ENCODE measurements at regions not wholly inside any gene's neighbourhood (a gene's known extent, or its start where the extent isn't known, plus 50 kb on each side); places are given as distances from the start of the nearest gene placed in this dataset.

- Histone ChIP-seq H3K36me3 (ENCODE audit: control insufficient read depth, insufficient read depth, low read length, severe bottlenecking) (peaks cover 15% of the 10 kb centered on the region), H3K4me3 (ENCODE audit: low read length) (no peak overlapping the region), H3K9ac (ENCODE audit: low read length) (no peak overlapping the region), H3K27me3 (replicated peaks; ENCODE audit: control insufficient read depth, insufficient read depth, low read length) (no peaks in the 10 kb centered on the region), H3K9me3 (ENCODE audit: control insufficient read depth, low read length) (no peaks in the 10 kb centered on the region), H3K4me1 (ENCODE audit: control insufficient read depth, insufficient read depth, low read length) (peaks cover 14% of the 10 kb centered on the region)
- DNase-seq (ENCODE audit: low read depth): no peak
These were observed 135.9 kb downstream of the KATNIP start for GRCh38 chr16:27685807-27686206.

DNA sequence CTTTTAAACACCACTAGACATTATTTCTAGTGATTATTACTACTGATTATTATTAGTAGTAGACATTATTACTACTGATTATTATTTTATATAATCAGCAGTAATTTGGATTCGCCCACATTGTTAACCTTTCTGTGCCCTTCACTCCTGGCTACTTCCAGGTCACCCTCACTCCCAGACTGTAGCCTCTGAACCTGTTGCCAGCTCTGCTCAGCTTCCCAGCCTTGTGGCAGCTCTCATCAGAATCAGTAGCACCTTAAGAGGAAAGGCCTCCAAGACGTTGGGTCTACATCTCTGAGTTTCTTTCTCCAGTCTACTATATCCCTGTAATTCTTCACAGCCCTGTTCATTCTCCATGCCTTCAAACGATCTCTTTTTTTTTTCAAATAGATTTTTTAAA is 137.0 kb downstream of the KATNIP start:
- H3K4me3 ChIP-seq (ENCODE audit: low read length): no peak overlapping the region
- no peaks in the 10 kb centered on the region for H3K27me3 ChIP-seq (replicated peaks; ENCODE audit: control insufficient read depth, insufficient read depth, low read length)
- peaks cover 12% of the 10 kb centered on the region for H3K36me3 ChIP-seq (ENCODE audit: control insufficient read depth, insufficient read depth, low read length, severe bottlenecking)
- no peaks in the 10 kb centered on the region for H3K9me3 ChIP-seq (ENCODE audit: control insufficient read depth, low read length)
- H3K9ac ChIP-seq (ENCODE audit: low read length): no peak overlapping the region
- no peak for DNase-seq (ENCODE audit: low read depth)
- H3K4me1 ChIP-seq (ENCODE audit: control insufficient read depth, insufficient read depth, low read length): peaks cover 14% of the 10 kb centered on the region

GRCh38 chr16:27687605-27688004 is 137.7 kb downstream of the KATNIP start:
- no peaks in the 10 kb centered on the region for H3K27me3 ChIP-seq (replicated peaks; ENCODE audit: control insufficient read depth, insufficient read depth, low read length)
- no peak for DNase-seq (ENCODE audit: low read depth)
- no peaks in the 10 kb centered on the region for H3K9me3 ChIP-seq (ENCODE audit: control insufficient read depth, low read length)
- no peak overlapping the region for H3K9ac ChIP-seq (ENCODE audit: low read length)
- peaks cover 6% of the 10 kb centered on the region for H3K36me3 ChIP-seq (ENCODE audit: control insufficient read depth, insufficient read depth, low read length, severe bottlenecking)
- peaks cover 14% of the 10 kb centered on the region for H3K4me1 ChIP-seq (ENCODE audit: control insufficient read depth, insufficient read depth, low read length)
- H3K4me3 ChIP-seq (ENCODE audit: low read length): no peak overlapping the region

- Histone ChIP-seq H3K9ac (ENCODE audit: low read length) (no peak overlapping the region), H3K4me1 (ENCODE audit: control insufficient read depth, insufficient read depth, low read length) (peaks cover 14% of the 10 kb centered on the region), H3K27me3 (replicated peaks; ENCODE audit: control insufficient read depth, insufficient read depth, low read length) (no peaks in the 10 kb centered on the region), H3K36me3 (ENCODE audit: control insufficient read depth, insufficient read depth, low read length, severe bottlenecking) (no peaks in the 10 kb centered on the region), H3K9me3 (ENCODE audit: control insufficient read depth, low read length) (no peaks in the 10 kb centered on the region), H3K4me3 (ENCODE audit: low read length) (no peak overlapping the region)
- DNase-seq (ENCODE audit: low read depth): no peak
These were observed 139.8 kb downstream of the KATNIP start for GRCh38 chr16:27689711-27690110.

DNA sequence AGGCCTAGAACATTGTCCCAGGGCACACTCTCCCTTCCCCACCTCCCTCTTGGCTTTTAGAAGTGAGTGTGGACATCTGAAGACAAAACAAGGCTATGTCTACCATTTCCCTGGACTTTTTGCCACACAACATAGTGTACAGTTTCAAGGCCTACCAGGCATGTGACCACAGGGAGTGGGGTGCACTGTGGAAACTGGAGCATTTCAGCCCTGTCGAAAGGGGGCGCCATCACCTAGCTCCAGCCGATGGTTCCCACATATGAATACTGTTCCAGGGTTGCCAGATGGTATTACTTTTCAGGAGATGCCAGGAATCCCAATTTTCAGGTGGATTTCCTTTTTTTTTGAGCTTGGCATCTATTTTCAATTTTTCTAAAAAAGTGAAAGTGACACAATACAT is 140.7 kb downstream of the KATNIP start:
- H3K27me3 ChIP-seq (replicated peaks; ENCODE audit: control insufficient read depth, insufficient read depth, low read length): no peaks in the 10 kb centered on the region
- no peaks in the 10 kb centered on the region for H3K9me3 ChIP-seq (ENCODE audit: control insufficient read depth, low read length)
- H3K36me3 ChIP-seq (ENCODE audit: control insufficient read depth, insufficient read depth, low read length, severe bottlenecking): no peaks in the 10 kb centered on the region
- no peak for DNase-seq (ENCODE audit: low read depth)
- H3K9ac ChIP-seq (ENCODE audit: low read length): no peak overlapping the region
- H3K4me3 ChIP-seq (ENCODE audit: low read length): no peak overlapping the region
- H3K4me1 ChIP-seq (ENCODE audit: control insufficient read depth, insufficient read depth, low read length): peaks cover 11% of the 10 kb centered on the region

GRCh38 chr16:27691721-27692120 is 141.8 kb downstream of the KATNIP start:
- Histone ChIP-seq H3K9ac (ENCODE audit: low read length) (no peak overlapping the region), H3K36me3 (ENCODE audit: control insufficient read depth, insufficient read depth, low read length, severe bottlenecking) (no peaks in the 10 kb centered on the region), H3K27me3 (replicated peaks; ENCODE audit: control insufficient read depth, insufficient read depth, low read length) (no peaks in the 10 kb centered on the region), H3K4me1 (ENCODE audit: control insufficient read depth, insufficient read depth, low read length) (peaks cover 8% of the 10 kb centered on the region), H3K9me3 (ENCODE audit: control insufficient read depth, low read length) (no peaks in the 10 kb centered on the region), H3K4me3 (ENCODE audit: low read length) (no peak overlapping the region)
- no peak for DNase-seq (ENCODE audit: low read depth)

DNA sequence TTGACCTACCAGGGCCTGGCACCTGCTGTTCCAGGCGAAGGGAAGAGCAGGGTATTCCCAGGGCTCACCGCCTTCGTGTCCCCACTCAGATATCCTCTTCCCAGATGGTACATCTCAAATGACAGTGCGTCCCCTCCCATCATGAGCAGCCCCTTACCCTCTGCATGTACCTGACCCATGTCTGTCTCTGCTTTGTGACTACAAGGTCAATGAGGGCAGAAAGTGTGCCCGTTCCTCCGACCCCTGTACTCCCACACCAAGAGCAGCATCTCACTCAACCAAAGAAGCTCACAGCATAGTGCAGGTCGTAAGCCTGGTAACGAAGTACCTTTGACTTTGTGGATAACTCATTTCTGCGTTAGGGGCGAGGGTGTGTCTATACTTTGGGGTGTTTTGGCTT is 142.6 kb downstream of the KATNIP start:
- no peak overlapping the region for H3K9ac ChIP-seq (ENCODE audit: low read length)
- peaks cover 4% of the 10 kb centered on the region for H3K4me1 ChIP-seq (ENCODE audit: control insufficient read depth, insufficient read depth, low read length)
- H3K36me3 ChIP-seq (ENCODE audit: control insufficient read depth, insufficient read depth, low read length, severe bottlenecking): no peaks in the 10 kb centered on the region
- H3K27me3 ChIP-seq (replicated peaks; ENCODE audit: control insufficient read depth, insufficient read depth, low read length): no peaks in the 10 kb centered on the region
- no peak for DNase-seq (ENCODE audit: low read depth)
- H3K9me3 ChIP-seq (ENCODE audit: control insufficient read depth, low read length): no peaks in the 10 kb centered on the region
- no peak overlapping the region for H3K4me3 ChIP-seq (ENCODE audit: low read length)

GRCh38 chr16:27695161-27695560 is 145.2 kb downstream of the KATNIP start:
- no peaks in the 10 kb centered on the region for H3K4me1 ChIP-seq (ENCODE audit: control insufficient read depth, insufficient read depth, low read length)
- no peaks in the 10 kb centered on the region for H3K27me3 ChIP-seq (replicated peaks; ENCODE audit: control insufficient read depth, insufficient read depth, low read length)
- no peak overlapping the region for H3K9ac ChIP-seq (ENCODE audit: low read length)
- H3K4me3 ChIP-seq (ENCODE audit: low read length): no peak overlapping the region
- peaks cover 5% of the 10 kb centered on the region for H3K36me3 ChIP-seq (ENCODE audit: control insufficient read depth, insufficient read depth, low read length, severe bottlenecking)
- no peaks in the 10 kb centered on the region for H3K9me3 ChIP-seq (ENCODE audit: control insufficient read depth, low read length)
- no peak for DNase-seq (ENCODE audit: low read depth)

GRCh38 chr16:27698266-27698665 is 148.3 kb downstream of the KATNIP start:
- Histone ChIP-seq H3K4me1 (ENCODE audit: control insufficient read depth, insufficient read depth, low read length) (no peaks in the 10 kb centered on the region), H3K27me3 (replicated peaks; ENCODE audit: control insufficient read depth, insufficient read depth, low read length) (no peaks in the 10 kb centered on the region), H3K4me3 (ENCODE audit: low read length) (no peak overlapping the region), H3K9me3 (ENCODE audit: control insufficient read depth, low read length) (no peaks in the 10 kb centered on the region), H3K9ac (ENCODE audit: low read length) (no peak overlapping the region), H3K36me3 (ENCODE audit: control insufficient read depth, insufficient read depth, low read length, severe bottlenecking) (peaks cover 9% of the 10 kb centered on the region)
- no peak for DNase-seq (ENCODE audit: low read depth)

- no peaks in the 10 kb centered on the region for H3K4me1 ChIP-seq (ENCODE audit: control insufficient read depth, insufficient read depth, low read length)
- H3K27me3 ChIP-seq (replicated peaks; ENCODE audit: control insufficient read depth, insufficient read depth, low read length): no peaks in the 10 kb centered on the region
- DNase-seq (ENCODE audit: low read depth): no peak
- H3K9ac ChIP-seq (ENCODE audit: low read length): no peak overlapping the region
- H3K36me3 ChIP-seq (ENCODE audit: control insufficient read depth, insufficient read depth, low read length, severe bottlenecking): peaks cover 10% of the 10 kb centered on the region
- no peaks in the 10 kb centered on the region for H3K9me3 ChIP-seq (ENCODE audit: control insufficient read depth, low read length)
- H3K4me3 ChIP-seq (ENCODE audit: low read length): no peak overlapping the region
These were observed 148.8 kb downstream of the KATNIP start for GRCh38 chr16:27698746-27699145.

GRCh38 chr16:27699540-27699939 is 149.6 kb downstream of the KATNIP start:
- H3K9ac ChIP-seq (ENCODE audit: low read length): no peak overlapping the region
- H3K4me3 ChIP-seq (ENCODE audit: low read length): no peak overlapping the region
- H3K36me3 ChIP-seq (ENCODE audit: control insufficient read depth, insufficient read depth, low read length, severe bottlenecking): peaks cover 11% of the 10 kb centered on the region
- no peaks in the 10 kb centered on the region for H3K9me3 ChIP-seq (ENCODE audit: control insufficient read depth, low read length)
- no peaks in the 10 kb centered on the region for H3K4me1 ChIP-seq (ENCODE audit: control insufficient read depth, insufficient read depth, low read length)
- H3K27me3 ChIP-seq (replicated peaks; ENCODE audit: control insufficient read depth, insufficient read depth, low read length): no peaks in the 10 kb centered on the region
- DNase-seq (ENCODE audit: low read depth): no peak

GRCh38 chr16:27700304-27700995 is 150.5 kb downstream of the KATNIP start:
- Histone ChIP-seq H3K4me1 (ENCODE audit: control insufficient read depth, insufficient read depth, low read length) (no peaks in the 10 kb centered on the region), H3K9ac (ENCODE audit: low read length) (no peak overlapping the region), H3K27me3 (replicated peaks; ENCODE audit: control insufficient read depth, insufficient read depth, low read length) (no peaks in the 10 kb centered on the region), H3K9me3 (ENCODE audit: control insufficient read depth, low read length) (no peaks in the 10 kb centered on the region), H3K4me3 (ENCODE audit: low read length) (no peak overlapping the region), H3K36me3 (ENCODE audit: control insufficient read depth, insufficient read depth, low read length, severe bottlenecking) (peaks cover 11% of the 10 kb centered on the region)
- no peak for DNase-seq (ENCODE audit: low read depth)

Data from adipocyte (in vitro differentiated cells).